CD14-positive monocyte (primary cell): ENCODE measurements at regions not wholly inside any gene's neighbourhood (a gene's known extent, or its start where the extent isn't known, plus 50 kb on each side); places are given as distances from the start of the nearest gene placed in this dataset.

Source experiments
- DNase-seq, 3 donors: peaks; one replicate each; pipeline ENCODE4 v3.0.0-alpha.2; 2011 to 2022
- H2AFZ ChIP-seq: 2 replicates; pipeline ENCODE4 v1.6.0; 2012; ENCODE audit warnings: mild to moderate bottlenecking, low read depth, low read length, inconsistent platforms; ENCODE audit not compliant: insufficient read depth, poor library complexity, severe bottlenecking
- H3K27ac ChIP-seq, 2 donors: 1 replicate in 1 of 2; 2 replicates in 1 of 2; pipeline ENCODE4 v1.5.1; 2012 to 2013; ENCODE audit warnings: low read length in 2 of 2, control low read depth in 1 of 2, inconsistent platforms in 1 of 2, low read depth in 1 of 2, mild to moderate bottlenecking in 1 of 2
- H3K27me3 ChIP-seq, 2 donors: one replicate each; pipeline versions ENCODE4 v1.6.0 to v1.6.1; 2011 to 2013; ENCODE audit warnings: low read length in 2 of 2; ENCODE audit not compliant: control insufficient read depth in 2 of 2, insufficient read depth in 2 of 2
- H3K36me3 ChIP-seq, 2 donors: replicated peaks in 1 of 2; 1 replicate in 1 of 2; 2 replicates in 1 of 2; pipeline versions ENCODE4 v1.5.1 to v1.6.1; 2012 to 2013; ENCODE audit warnings: low read length in 2 of 2, control low read depth in 1 of 2, inconsistent platforms in 1 of 2, mild to moderate bottlenecking in 1 of 2; ENCODE audit not compliant: insufficient read depth in 2 of 2, control insufficient read depth in 1 of 2
- H3K4me1 ChIP-seq, 2 donors: 1 replicate in 1 of 2; 2 replicates in 1 of 2; pipeline versions ENCODE4 v1.5.1 to v1.6.1; 2012 to 2013; ENCODE audit warnings: low read length in 2 of 2, control low read depth in 1 of 2, inconsistent platforms in 1 of 2, mild to moderate bottlenecking in 1 of 2, moderate library complexity in 1 of 2; ENCODE audit not compliant: insufficient read depth in 2 of 2, control insufficient read depth in 1 of 2
- H3K4me2 ChIP-seq: replicated peaks from 2 replicates; pipeline ENCODE3; 2012; ENCODE audit warnings: low read length, moderate library complexity, mild to moderate bottlenecking; ENCODE audit not compliant: poor library complexity, severe bottlenecking; ENCODE audit errors: extremely low read depth
- H3K4me3 ChIP-seq, 3 experiments: fragments of 200-600 bp in 1 of 3; sonication (generic) in 1 of 3; replicated peaks in 1 of 3; 1 replicate in 2 of 3; 2 replicates in 1 of 3; pipeline ENCODE4 v1.5.1; 2011 to 2013; ENCODE audit warnings: low read length in 3 of 3, mild to moderate bottlenecking in 3 of 3, control low read depth in 2 of 3, low read depth in 2 of 3, inconsistent platforms in 1 of 3, moderate library complexity in 1 of 3
- H3K79me2 ChIP-seq: 2 replicates; pipeline ENCODE4 v1.6.0; 2012; ENCODE audit warnings: mild to moderate bottlenecking, control low read depth, inconsistent platforms, low read length, moderate library complexity; ENCODE audit not compliant: insufficient read depth
- H3K9ac ChIP-seq: 2 replicates; pipeline ENCODE4 v1.6.0; 2017; ENCODE audit warnings: low read length, mild to moderate bottlenecking; ENCODE audit not compliant: insufficient read depth, poor library complexity, severe bottlenecking
- H3K9me3 ChIP-seq, 2 donors: replicated peaks in 1 of 2; 1 replicate in 1 of 2; 2 replicates in 1 of 2; pipeline versions ENCODE4 v1.5.1 to v1.6.1; 2012 to 2013; ENCODE audit warnings: low read length in 2 of 2, control low read depth in 1 of 2; ENCODE audit not compliant: control insufficient read depth in 1 of 2, insufficient read depth in 1 of 2
- H4K20me1 ChIP-seq: 2 replicates; pipeline ENCODE4 v1.6.0; 2012; ENCODE audit warnings: mild to moderate bottlenecking, low read length, control low read depth, moderate library complexity; ENCODE audit not compliant: insufficient read depth
- H3K27ac Mint-ChIP-seq, 7 donors: one replicate each; pipeline ENCODE4 v1.8.0; 2020; ENCODE audit warnings: mild to moderate bottlenecking in 7 of 7, mixed read lengths in 7 of 7, moderate library complexity in 6 of 7, inconsistent platforms in 2 of 7
- H3K27me3 Mint-ChIP-seq, 3 donors: one replicate each; pipeline ENCODE4 v1.8.0; 2021 to 2022; ENCODE audit warnings: low read depth in 3 of 3, mild to moderate bottlenecking in 3 of 3, mixed read lengths in 3 of 3, moderate library complexity in 3 of 3, inconsistent platforms in 1 of 3
- H3K36me3 Mint-ChIP-seq, 2 donors: one replicate each; pipeline ENCODE4 v1.8.0; 2020; ENCODE audit warnings: mixed read lengths in 2 of 2, inconsistent platforms in 1 of 2, mild to moderate bottlenecking in 1 of 2
- H3K4me1 Mint-ChIP-seq: one replicate; pipeline ENCODE4 v1.8.0; 2020; ENCODE audit warnings: mild to moderate bottlenecking, mixed read lengths
- H3K4me3 Mint-ChIP-seq, 2 donors: one replicate each; pipeline ENCODE4 v1.8.0; 2020; ENCODE audit warnings: mild to moderate bottlenecking in 2 of 2, mixed read lengths in 2 of 2, moderate library complexity in 1 of 2
- H3K9me3 Mint-ChIP-seq, 7 donors: one replicate each; pipeline ENCODE4 v1.8.0; 2020 to 2022; ENCODE audit warnings: mixed read lengths in 7 of 7, mild to moderate bottlenecking in 6 of 7, moderate library complexity in 6 of 7, inconsistent platforms in 2 of 7
- CTCF ChIP-seq: fragments of 200-600 bp; IDR thresholded peaks from one replicate; pipeline ENCODE4 v1.8.0; 2022; ENCODE audit warnings: antibody characterized with exemption, mild to moderate bottlenecking
- WGBS: methylation state at CpG from one replicate; pipeline ENCODE4 v1.1.5; 2013; ENCODE audit warnings: missing lambda C conversion rate; ENCODE audit not compliant: insufficient coverage; 5-methylcytosine and 5-hydroxymethylcytosine counted together
- intact Hi-C, 2 donors: fragments of 100-400 bp; cut with micrococcal nuclease; formaldehyde crosslinking; loops; one replicate each; pipeline versions ENCODE4 v1.15.0 to v1.15.1; 2023

GRCh38 chr14:28426960-28427359, 339.6 kb upstream of the FOXG1 start:
- no peaks in the 10 kb centered on the region for H3K27me3 Mint-ChIP-seq
- no peaks in the 10 kb centered on the region for H3K36me3 Mint-ChIP-seq
- no peak overlapping the region for H3K27ac ChIP-seq
- H3K4me1 Mint-ChIP-seq: no peaks in the 10 kb centered on the region
- intact Hi-C loops: no loop called here
- H3K9me3 Mint-ChIP-seq: peaks cover 0 to 5% (median 0%) of the 10 kb centered on the region in 7 donors
- no peak overlapping the region for H2AFZ ChIP-seq
- TF ChIP-seq CTCF: no peak
- no peak overlapping the region for H3K4me2 ChIP-seq
- H3K36me3 ChIP-seq: no peaks in the 10 kb centered on the region
- no peak for DNase-seq
- no peak overlapping the region for H3K4me3 Mint-ChIP-seq
- H3K9me3 ChIP-seq: no peaks in the 10 kb centered on the region
- H3K4me1 ChIP-seq: no peaks in the 10 kb centered on the region
- no peak overlapping the region for H3K4me3 ChIP-seq
- H4K20me1 ChIP-seq: no peaks in the 10 kb centered on the region
- no peak overlapping the region for H3K27ac Mint-ChIP-seq
- no peaks in the 10 kb centered on the region for H3K79me2 ChIP-seq
- H3K9ac ChIP-seq: no peak overlapping the region
- no peaks in the 10 kb centered on the region for H3K27me3 ChIP-seq

- H3K36me3 Mint-ChIP-seq: no peaks in the 10 kb centered on the region
Measured at GRCh38 chr14:28436821-28437220, 329.8 kb upstream of the FOXG1 start.

More at GRCh38 chr14:28436821-28437220, 329.8 kb upstream of the FOXG1 start:
- Histone ChIP-seq H3K36me3 (no peaks in the 10 kb centered on the region), H2AFZ (no peak overlapping the region), H3K9me3 (peaks cover 0 to 13% of the 10 kb centered on the region in 2 donors), H3K4me3 (no peak overlapping the region), H3K4me1 (no peaks in the 10 kb centered on the region), H3K9ac (no peak overlapping the region), H3K4me2 (no peak overlapping the region), H3K27ac (no peak overlapping the region), H3K27me3 (no peaks in the 10 kb centered on the region), H3K79me2 (no peaks in the 10 kb centered on the region), H4K20me1 (no peaks in the 10 kb centered on the region)
- no peak overlapping the region for H3K4me3 Mint-ChIP-seq
- no peaks in the 10 kb centered on the region for H3K4me1 Mint-ChIP-seq
- WGBS: no CpG with 5 or more reads among the region's 2 CpGs
- TF ChIP-seq CTCF: no peak
- intact Hi-C loops: no loop called here
- DNase-seq: no peak
- no peak overlapping the region for H3K27ac Mint-ChIP-seq
- no peaks in the 10 kb centered on the region for H3K27me3 Mint-ChIP-seq
- peaks cover 3 to 17% (median 6%) of the 10 kb centered on the region in 7 donors for H3K9me3 Mint-ChIP-seq
